VCaP (cell line): ENCODE measurements at regions not wholly inside any gene's neighbourhood (a gene's known extent, or its start where the extent isn't known, plus 50 kb on each side); places are given as distances from the start of the nearest gene placed in this dataset.

ENCODE experiments used
- H3K27ac ChIP-seq: fragments of 450-650 bp; 2 replicates; pipeline ENCODE4 v1.5.1; 2017
- CTCF ChIP-seq: fragments of 450-650 bp; conservative IDR thresholded peaks from 2 replicates; pipeline ENCODE4 v1.5.1; 2017; ENCODE audit warnings: mild to moderate bottlenecking, moderate library complexity

- no peak overlapping the region for H3K27ac ChIP-seq
- TF ChIP-seq CTCF, result no peak
Observed at GRCh38 chr19:28199323-28199722, 1013.6 kb downstream of the UQCRFS1 start.

DNA sequence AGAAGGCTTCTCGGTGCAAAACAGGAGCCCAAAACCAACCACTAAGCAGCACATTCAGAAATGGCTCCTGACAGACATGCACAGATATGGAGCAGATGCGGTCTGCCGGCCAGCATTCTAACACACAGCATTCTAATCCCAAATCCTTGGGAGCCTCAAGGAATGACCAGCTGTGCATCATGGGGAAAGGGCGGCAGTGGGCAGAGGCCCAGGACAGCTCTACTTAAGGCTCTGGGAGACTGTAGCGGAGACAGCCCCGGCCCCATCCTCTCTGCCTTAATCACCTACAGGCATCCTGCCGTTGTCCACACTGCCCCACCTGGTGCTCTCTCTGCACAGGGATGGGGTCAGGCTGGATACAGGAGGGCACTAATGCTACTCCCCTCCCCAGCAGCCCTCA lies 1016.0 kb downstream of the UQCRFS1 start:
- no peak for TF ChIP-seq CTCF
- H3K27ac ChIP-seq, result no peak overlapping the region

DNA sequence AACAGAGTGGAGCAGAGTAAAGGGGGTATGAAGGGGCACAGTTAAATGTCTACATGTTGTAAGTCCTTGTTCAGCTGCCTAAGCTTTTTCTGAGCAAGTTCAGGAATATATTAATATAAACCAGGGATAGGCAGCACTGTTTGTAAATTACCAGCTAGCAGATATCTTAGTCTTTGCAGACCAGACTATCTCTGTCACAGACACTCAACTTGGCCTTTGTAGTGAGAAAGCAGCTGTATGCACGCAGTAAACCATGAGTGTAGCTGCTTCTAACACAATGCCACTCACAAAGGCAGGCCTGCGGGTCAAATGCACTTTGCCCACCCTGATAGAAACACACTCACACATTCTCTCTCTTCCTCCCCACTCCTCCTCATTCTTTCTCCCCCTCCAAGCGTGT lies 1016.9 kb downstream of the UQCRFS1 start:
- H3K27ac ChIP-seq, result no peak overlapping the region
- TF ChIP-seq CTCF, result no peak

- no peak overlapping the region for H3K27ac ChIP-seq
- no peak for TF ChIP-seq CTCF
Observed at GRCh38 chr19:28185646-28186045, 1027.3 kb downstream of the UQCRFS1 start.

DNA sequence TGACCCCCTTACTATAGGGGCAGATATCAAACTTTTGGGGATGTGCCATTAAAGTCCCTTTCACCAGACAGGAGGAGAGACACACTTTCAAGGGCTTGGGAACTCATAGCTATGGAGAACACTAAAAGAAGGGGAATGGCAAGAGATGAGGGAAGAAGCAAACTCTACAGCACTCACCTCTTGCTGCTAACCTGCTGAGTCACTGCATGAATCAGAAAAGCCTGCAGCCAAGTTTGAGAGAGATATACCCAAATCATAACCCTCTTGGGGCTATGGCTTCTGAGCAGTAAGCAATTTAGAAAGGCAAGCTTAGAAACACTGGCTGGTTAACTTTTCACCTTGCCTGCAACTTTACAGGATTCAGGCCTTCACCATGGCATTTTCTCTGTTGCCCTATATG lies 1028.0 kb downstream of the UQCRFS1 start:
- no peak for TF ChIP-seq CTCF
- no peak overlapping the region for H3K27ac ChIP-seq

DNA sequence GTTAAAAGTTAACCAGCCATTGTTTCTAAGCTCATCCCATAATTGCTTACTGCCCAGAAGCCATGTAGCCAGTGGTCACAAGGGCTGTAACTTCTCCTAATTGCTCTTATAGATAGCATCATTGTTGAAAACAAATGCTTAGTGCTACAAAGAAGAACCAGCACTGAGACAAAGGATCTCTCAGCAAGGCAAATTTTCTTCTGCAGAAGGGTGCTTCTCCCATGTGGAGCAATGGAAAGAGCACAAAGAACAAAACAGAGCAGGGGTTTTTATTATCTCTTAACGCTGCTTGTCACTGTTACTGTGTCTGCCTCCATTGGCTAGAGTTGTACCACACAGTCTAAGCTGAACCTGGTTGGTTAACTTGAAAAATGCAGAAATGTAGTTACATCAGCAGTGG lies 1036.8 kb downstream of the UQCRFS1 start:
- no peak overlapping the region for H3K27ac ChIP-seq
- no peak for TF ChIP-seq CTCF

GRCh38 chr19:28171983-28172382 lies 1041.0 kb downstream of the UQCRFS1 start:
- no peak for TF ChIP-seq CTCF
- no peak overlapping the region for H3K27ac ChIP-seq

GRCh38 chr19:28170066-28170465 lies 1042.9 kb downstream of the UQCRFS1 start:
- no peak for TF ChIP-seq CTCF
- H3K27ac ChIP-seq, result no peak overlapping the region
